Dermis blood vessel endothelial cell (primary cell): ENCODE measurements at regions not wholly inside any gene's neighbourhood (a gene's known extent, or its start where the extent isn't known, plus 50 kb on each side); places are given as distances from the start of the nearest gene placed in this dataset.

ENCODE experiments used
- DNase-seq: peaks from one replicate; pipeline ENCODE4 v3.0.0; 2010

GRCh38 chr12:84807249-84807648 is 105.3 kb downstream of the SLC6A15 start:
- DNase-seq: no peak

- no peak for DNase-seq
Measured at GRCh38 chr12:84805474-84805858, 107.1 kb downstream of the SLC6A15 start.

DNA sequence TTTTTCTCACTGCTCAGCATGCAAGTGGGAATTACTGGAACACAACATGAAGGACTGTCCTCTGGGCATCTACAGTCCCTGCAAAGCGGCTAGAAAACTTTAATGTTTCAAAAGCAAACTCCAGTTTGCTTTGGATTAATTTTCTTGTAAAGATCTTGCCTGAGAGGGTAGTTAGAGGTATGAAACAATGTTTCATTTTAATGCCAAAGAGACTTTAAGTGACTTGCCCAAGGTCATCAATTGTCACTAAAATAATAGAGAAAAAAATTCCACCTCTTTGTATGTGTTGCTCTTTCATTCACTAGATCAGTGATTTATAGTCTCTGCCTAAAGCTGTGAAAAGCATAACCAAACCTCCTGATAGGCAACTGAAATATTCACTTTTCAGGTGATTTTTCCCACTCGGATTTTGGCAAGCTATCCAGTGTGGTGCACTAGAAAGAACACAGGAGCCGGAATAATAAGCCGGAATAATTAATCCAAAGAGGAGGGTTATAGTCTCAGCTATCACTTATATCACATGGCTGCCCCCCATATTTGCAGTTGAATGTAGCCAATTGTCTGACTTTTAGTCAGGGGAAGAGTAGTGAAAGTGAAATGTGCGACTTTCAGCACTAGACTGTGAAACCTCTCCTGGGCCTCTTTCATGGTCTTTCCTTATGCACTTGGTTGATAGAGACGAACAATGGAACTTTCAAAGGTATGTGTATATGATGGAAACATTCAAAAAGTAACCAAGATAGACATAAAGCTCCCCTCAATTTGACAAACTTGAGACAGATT is 107.7 kb downstream of the SLC6A15 start:
- no peak for DNase-seq

DNA sequence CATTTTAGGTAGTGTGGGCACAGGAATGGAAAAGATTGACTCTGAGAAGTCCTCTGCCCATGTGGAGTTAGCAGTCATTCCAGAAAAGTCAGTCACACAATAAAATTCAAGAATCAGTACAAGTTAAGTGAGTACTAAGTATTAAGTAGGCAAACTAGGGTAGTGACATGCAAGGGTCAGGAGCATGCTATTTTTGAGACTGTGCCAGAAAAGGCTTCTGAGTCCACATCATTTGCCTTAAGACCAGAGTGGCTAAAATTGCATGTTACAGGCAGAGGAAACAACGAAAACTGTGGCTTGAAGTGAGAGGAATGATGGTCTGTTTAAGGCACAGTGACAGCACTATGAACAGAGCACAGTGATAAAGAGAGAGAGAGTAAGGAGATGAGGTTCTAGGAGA is 108.9 kb downstream of the SLC6A15 start:
- no peak for DNase-seq

- no peak for DNase-seq
Measured at GRCh38 chr12:84802161-84802560, 110.4 kb downstream of the SLC6A15 start.

GRCh38 chr12:84793558-84794367 is 118.8 kb downstream of the SLC6A15 start:
- DNase-seq: no peak

DNA sequence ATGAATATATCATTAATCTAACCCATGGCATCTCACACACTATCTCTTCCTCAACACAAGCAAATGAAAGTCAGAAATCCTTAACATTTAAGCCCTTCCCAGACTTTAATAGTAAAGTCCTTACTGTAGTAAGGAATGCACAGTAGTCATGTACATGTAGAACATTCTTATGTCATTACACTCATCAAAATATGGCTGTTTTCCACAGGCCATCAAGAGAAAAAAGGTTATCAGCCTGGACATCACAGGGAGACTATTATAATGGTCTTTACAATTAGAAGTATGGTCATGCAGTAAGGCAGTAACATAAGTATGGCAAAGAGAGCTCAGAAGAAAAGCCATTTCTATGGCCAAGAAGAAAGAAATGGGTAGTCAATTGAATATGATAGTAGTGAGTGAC is 121.2 kb downstream of the SLC6A15 start:
- DNase-seq: no peak

DNA sequence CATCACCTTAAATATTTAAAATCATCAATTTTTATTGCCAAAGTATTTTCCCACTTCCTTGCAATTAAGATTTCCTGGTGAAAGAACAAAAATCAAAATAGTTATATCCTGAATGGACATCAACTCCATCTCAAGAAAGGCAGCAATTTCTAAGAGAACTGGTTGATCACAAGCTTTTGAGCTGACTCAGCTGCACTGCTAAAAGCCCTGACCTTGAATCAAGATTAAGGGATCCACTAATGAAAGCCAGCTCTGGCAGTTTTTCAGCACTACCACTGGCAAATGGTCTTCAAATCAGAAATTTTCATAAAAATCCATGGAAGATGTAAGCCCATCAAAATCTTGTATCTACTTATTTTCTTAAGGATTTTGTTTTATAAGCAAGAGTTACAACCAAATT is 123.4 kb downstream of the SLC6A15 start:
- DNase-seq: no peak

- no peak for DNase-seq
Measured at GRCh38 chr12:84787253-84787652, 125.3 kb downstream of the SLC6A15 start.

DNA sequence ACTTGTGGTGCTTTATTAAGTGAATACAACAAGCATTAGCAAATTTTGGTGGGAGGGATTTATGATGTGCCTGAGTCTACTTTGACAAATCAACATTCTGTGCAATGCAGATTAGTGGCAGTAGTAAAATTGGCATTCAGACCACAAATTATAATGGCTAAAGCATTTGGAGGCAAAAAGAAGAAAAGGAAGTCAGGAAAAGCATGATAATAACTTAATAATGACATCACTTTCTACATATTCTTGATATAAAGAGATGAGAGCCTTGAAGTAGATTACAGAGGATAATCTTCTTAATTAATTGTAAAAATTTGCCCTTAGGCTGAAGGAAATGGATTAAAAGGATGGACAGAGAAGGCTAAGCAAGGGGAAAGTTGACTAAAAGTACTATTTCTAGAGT is 126.0 kb downstream of the SLC6A15 start:
- DNase-seq: no peak

DNA sequence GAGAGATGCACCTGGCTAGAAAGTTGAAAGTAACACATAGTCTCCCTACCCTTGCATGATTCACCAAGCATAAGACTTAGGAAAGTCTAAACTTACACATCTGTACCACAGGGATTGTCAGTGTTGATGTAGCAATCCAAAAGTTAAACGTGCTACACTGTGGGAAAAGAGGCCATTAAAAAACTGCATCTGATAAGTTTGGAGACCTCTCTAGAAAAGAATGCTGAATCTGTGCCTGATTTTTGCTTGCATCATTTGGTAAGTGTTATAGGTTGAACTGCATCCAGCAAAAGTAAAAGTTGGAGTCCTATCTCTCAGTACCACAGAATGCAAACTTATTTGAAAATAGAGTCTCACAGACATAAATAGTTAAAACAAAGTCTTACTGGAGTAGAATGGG is 126.6 kb downstream of the SLC6A15 start:
- no peak for DNase-seq

GRCh38 chr12:84785281-84785680 is 127.3 kb downstream of the SLC6A15 start:
- DNase-seq: no peak

GRCh38 chr12:84779169-84779568 is 133.4 kb downstream of the SLC6A15 start:
- DNase-seq: no peak

DNA sequence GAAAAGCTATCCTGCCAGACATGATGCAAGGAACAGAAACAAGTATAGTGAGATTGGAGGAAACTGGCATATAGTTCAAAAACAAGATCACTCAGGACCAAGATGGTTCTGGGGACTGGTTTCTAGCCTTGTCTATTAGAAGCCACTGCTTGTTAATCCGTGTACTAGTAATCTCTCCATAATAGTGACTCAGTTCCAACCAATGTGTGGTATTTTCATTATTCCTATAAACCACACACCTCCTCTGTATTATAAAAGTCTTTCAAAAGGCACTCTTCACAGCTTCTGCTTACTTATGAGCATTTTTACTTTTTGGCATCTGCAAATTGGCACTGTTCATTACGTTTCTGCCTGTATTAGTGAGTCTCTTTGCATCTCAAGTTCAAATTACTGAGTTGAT is 140.3 kb downstream of the SLC6A15 start:
- no peak for DNase-seq

DNA sequence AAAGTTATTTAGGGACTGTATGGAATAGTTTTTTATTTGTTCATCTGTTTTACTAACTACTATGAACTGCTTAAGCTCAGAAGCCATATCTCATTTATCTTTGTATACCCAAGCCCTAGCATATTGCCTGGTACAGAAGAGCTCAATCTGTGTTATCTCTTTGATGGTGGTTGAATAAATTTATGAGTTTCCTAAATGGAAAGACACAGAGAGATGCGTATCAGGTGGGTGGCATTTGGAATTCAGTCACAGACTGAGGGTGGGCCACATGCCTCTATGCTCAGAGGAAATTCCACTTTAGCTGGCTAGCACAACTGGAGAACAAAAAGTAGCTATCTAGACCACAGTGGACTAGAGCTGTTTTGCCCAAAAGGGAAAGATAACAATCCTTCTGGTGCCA is 145.5 kb downstream of the SLC6A15 start:
- DNase-seq: no peak

DNA sequence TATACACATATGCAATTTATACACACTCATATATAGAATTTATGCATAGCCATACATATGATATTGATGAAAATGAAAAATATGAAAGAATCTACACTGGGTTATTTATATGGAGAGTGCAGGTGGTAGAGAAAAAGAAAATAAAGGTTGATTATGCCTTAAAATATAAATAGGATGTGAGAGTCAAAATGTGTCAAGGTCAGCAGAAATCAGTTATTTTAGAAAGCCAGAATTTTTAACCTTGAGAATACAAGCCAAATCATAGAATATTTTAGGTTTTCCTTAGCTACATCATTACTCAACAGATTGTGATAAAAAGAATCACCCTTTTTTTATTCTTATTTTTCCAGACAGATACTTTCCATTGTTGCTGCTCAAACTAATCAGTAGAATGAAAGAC is 146.2 kb downstream of the SLC6A15 start:
- no peak for DNase-seq

- DNase-seq: no peak
Measured at GRCh38 chr12:84764001-84764400, 148.6 kb downstream of the SLC6A15 start.

- no peak for DNase-seq
Measured at GRCh38 chr12:84763107-84763506, 149.5 kb downstream of the SLC6A15 start.

- no peak for DNase-seq
Measured at GRCh38 chr12:84760091-84760865, 152.3 kb downstream of the SLC6A15 start.

DNA sequence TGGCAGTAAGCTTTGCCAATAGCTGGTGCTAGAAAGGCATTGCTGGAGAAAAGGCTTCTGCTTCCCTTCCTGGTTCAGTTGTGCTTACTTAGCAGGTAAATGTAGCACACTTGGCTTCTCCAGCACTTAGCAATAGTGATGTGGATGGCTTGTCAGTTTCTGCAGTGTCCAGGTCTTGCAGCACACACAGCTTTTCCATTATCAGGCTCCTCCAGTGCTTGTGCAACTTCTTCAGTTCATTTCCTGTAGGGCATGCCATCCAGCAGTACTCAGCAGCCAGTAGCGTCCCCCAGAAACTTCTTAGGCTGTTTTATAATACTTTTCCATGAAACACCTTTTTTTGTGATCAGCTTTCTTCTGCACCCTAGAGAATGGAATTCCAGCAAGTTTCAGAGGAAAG is 154.6 kb downstream of the SLC6A15 start:
- no peak for DNase-seq

DNA sequence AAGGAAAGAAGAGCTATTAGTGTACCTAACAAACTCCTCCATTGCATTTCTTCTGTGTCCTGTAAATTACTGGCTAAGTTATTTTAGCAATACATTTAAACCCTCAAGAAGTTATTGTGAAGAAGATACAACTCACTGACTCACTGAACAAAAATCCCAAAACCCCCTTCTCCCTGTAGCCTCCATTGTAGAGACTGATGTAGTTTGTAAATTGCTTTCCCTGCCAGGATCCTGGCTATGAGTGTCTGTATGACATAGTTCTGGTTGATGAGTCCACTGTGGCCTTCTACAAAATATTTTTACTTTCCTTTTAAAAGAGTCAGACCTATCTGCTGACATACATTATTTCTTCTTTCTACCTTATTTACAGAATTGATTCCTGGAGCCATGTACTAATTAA is 155.6 kb downstream of the SLC6A15 start:
- no peak for DNase-seq

DNA sequence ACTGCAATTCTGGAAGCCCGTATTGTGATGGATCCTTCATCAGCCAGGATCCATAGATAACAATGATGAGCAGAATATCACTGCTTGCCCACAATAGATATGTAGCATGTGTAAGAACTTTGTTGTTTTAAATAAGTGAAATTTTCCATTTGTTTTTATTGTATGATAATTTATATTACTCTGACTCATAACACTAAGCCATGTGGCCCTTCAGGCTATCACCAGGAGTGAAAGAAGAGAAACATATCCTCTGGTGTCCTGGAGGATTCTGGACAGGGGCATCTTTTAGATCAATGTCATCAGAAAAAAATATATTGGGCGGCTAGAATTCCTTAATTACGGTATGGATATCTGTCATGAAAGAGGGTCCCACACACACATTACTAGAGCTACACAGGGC is 167.5 kb downstream of the SLC6A15 start:
- DNase-seq: no peak

DNA sequence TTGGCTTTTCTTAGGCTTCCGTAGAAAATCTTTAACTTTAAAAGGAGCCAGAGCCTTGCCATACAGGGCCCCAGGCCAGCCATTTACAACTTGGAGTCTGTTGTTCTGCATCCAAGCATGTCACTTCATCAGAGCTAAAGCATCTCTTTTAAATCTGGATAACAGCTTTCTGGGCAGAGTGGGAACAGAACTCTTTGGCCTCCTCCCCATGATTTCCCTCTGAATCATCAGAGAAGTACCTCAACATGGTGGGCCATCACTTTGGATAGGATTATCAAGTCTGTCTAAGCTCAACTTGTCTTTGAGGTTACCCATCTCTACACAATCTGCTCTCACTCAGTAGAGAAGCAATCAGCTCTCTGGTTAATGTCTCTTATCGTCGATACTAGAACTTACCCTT is 170.9 kb downstream of the SLC6A15 start:
- no peak for DNase-seq

- no peak for DNase-seq
Measured at GRCh38 chr12:84741031-84741430, 171.6 kb downstream of the SLC6A15 start.
